ENCODE measurements at regions not wholly inside any gene's neighbourhood (a gene's known extent, or its start where the extent isn't known, plus 50 kb on each side); places are given as distances from the start of the nearest gene placed in this dataset.

DNA sequence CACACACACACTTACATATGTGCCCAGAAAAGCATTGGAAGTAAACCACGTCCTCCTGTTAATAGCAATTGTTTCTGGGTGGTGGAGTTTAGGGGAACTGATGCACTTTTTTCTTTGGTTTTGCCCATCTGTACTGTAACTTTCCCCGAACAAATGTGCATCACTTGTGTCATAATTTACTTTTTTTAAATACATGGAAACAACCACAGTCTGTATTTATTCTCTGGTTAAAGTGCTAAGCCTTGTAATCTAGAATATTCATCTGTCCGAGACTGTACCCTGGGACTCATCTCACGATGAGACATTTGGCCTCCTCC, 61.5 kb upstream of the CD93 start:
- TF ChIP-seq, protein P1, sequence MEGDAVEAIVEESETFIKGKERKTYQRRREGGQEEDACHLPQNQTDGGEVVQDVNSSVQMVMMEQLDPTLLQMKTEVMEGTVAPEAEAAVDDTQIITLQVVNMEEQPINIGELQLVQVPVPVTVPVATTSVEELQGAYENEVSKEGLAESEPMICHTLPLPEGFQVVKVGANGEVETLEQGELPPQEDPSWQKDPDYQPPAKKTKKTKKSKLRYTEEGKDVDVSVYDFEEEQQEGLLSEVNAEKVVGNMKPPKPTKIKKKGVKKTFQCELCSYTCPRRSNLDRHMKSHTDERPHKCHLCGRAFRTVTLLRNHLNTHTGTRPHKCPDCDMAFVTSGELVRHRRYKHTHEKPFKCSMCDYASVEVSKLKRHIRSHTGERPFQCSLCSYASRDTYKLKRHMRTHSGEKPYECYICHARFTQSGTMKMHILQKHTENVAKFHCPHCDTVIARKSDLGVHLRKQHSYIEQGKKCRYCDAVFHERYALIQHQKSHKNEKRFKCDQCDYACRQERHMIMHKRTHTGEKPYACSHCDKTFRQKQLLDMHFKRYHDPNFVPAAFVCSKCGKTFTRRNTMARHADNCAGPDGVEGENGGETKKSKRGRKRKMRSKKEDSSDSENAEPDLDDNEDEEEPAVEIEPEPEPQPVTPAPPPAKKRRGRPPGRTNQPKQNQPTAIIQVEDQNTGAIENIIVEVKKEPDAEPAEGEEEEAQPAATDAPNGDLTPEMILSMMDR (IDR thresholded peaks at IDR 0.05), result no peak
- TF ChIP-seq POLR2A (IDR thresholded peaks at IDR 0.05), result no peak

Measured in testis (tissue), 2 donors.